ENCODE measurements at regions not wholly inside any gene's neighbourhood (a gene's known extent, or its start where the extent isn't known, plus 50 kb on each side); places are given as distances from the start of the nearest gene placed in this dataset.

DNA sequence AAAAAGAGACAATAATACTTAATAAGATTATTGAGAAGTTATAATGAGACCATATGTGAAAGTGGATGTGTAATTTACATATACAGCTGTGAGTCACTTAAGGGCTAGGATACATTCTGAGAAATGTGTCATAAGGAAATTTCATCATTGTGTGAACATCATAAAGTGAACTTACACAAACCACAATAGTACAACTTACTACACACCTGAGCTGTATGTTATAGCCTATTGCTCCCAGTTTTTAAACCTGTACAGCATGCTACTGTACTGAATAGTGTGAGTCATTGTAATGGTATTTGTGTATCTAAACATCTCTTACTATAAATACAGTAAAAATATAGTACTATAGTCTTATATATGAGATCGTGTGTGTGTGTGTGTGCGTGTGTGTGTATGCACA is 1420.3 kb upstream of the PIK3C3 start:
- Histone ChIP-seq H3K27ac (no peak overlapping the region), H3K9me3 (no peaks in the 10 kb centered on the region), H3K4me1 (no peaks in the 10 kb centered on the region), H3K4me3 (no peak overlapping the region), H3K36me3 (no peaks in the 10 kb centered on the region), H3K27me3 (no peaks in the 10 kb centered on the region)
- TF ChIP-seq CTCF (IDR thresholded peaks at IDR 0.05) (no peak), EP300 (IDR thresholded peaks at IDR 0.05) (no peak), POLR2AphosphoS5 (IDR thresholded peaks at IDR 0.05) (no peak), POLR2A (IDR thresholded peaks at IDR 0.05) (no peak)
- intact Hi-C loops (cut with DNase I) = no loop called here
- no peak for DNase-seq
- 56 to 86% methylated on average over 2 of the region's 2 CpGs for whole genome bisulfite sequencing, 2 donors

DNA sequence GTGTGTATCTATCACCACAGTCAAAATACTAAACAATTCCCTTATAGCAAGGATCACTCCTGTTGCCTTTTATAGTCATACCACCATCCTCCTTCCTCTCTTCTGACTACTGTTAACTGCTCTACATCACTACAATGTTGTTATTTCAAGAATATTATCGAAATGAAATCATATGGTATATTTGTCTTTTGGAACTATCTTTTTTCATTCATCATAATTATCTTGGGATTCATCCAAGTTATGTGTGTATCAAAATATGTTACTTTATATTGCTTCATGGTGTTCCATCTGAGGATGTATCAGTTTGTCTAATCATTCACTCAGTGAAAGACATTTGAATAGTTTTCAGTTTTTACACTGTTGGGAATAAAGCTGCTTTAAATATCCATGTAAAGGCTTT is 1423.0 kb upstream of the PIK3C3 start:
- no peaks in the 10 kb centered on the region for H3K27me3 ChIP-seq
- 62 to 77% methylated on average over 1 of the region's 1 CpG for WGBS, 2 donors
- intact Hi-C loops (cut with DNase I) = no loop called here
- no peaks in the 10 kb centered on the region for H3K36me3 ChIP-seq
- H3K4me3 ChIP-seq = no peak overlapping the region
- H3K4me1 ChIP-seq = no peaks in the 10 kb centered on the region
- H3K27ac ChIP-seq = no peak overlapping the region
- no peak for TF ChIP-seq POLR2AphosphoS5 (IDR thresholded peaks at IDR 0.05)
- TF ChIP-seq EP300 (IDR thresholded peaks at IDR 0.05) = no peak
- TF ChIP-seq CTCF (IDR thresholded peaks at IDR 0.05) = no peak
- no peak for TF ChIP-seq POLR2A (IDR thresholded peaks at IDR 0.05)
- DNase-seq = no peak
- no peaks in the 10 kb centered on the region for H3K9me3 ChIP-seq

DNA sequence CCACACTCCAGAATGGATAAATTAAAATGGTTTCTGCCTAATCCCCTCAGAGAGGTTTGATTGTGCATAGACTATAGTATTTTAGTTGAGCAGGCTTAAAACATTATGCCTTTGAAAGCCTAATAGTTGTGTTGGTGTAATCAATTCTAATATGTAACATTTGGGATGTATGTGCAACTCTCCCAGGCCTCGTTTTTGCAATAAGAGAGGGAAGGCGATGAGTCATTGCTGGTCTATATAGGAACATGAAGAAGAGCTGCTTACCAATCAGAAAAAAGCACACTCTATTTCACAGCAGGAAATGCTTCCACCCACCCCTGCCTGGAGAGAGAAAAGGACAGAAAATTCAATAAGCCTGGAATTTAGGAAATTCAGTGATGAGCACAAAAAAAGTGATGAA is 1424.0 kb upstream of the PIK3C3 start:
- TF ChIP-seq POLR2A (IDR thresholded peaks at IDR 0.05) (no peak), EP300 (IDR thresholded peaks at IDR 0.05) (no peak), POLR2AphosphoS5 (IDR thresholded peaks at IDR 0.05) (no peak), CTCF (IDR thresholded peaks at IDR 0.05) (no peak)
- Histone ChIP-seq H3K27me3 (no peaks in the 10 kb centered on the region), H3K9me3 (no peaks in the 10 kb centered on the region), H3K36me3 (no peaks in the 10 kb centered on the region), H3K4me3 (no peak overlapping the region), H3K27ac (no peak overlapping the region), H3K4me1 (no peaks in the 10 kb centered on the region)
- intact Hi-C loops (cut with DNase I) = no loop called here
- DNase-seq = no peak
- whole genome bisulfite sequencing, 2 donors = 67 to 72% methylated on average over 2 of the region's 2 CpGs

DNA sequence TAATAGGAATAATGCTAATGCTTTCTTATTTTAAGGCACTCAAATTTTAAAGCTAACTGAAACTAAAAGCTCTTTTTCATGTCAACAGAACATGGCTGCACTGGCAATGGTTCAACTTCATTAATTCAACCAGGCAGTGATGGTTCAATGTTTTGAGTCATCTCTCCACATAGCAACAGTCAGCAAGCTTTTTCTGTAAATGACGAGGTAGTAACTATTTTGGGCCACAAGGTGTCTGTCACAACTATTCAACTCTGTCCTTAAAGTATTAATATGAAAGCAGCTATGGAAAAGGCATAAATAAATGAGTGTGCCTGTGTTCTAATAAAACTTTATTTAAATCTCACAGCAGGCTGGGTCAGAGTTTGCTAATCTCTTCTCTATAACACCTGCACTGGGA is 1425.6 kb upstream of the PIK3C3 start:
- TF ChIP-seq POLR2AphosphoS5 (IDR thresholded peaks at IDR 0.05) (no peak), CTCF (IDR thresholded peaks at IDR 0.05) (no peak), EP300 (IDR thresholded peaks at IDR 0.05) (no peak), POLR2A (IDR thresholded peaks at IDR 0.05) (no peak)
- no peaks in the 10 kb centered on the region for H3K36me3 ChIP-seq
- no peaks in the 10 kb centered on the region for H3K4me1 ChIP-seq
- no peak for DNase-seq
- intact Hi-C loops (cut with DNase I) = no loop called here
- H3K4me3 ChIP-seq = no peak overlapping the region
- no peaks in the 10 kb centered on the region for H3K9me3 ChIP-seq
- WGBS, 2 donors = 26 to 53% methylated on average over 1 of the region's 1 CpG
- no peak overlapping the region for H3K27ac ChIP-seq
- H3K27me3 ChIP-seq = no peaks in the 10 kb centered on the region

DNA sequence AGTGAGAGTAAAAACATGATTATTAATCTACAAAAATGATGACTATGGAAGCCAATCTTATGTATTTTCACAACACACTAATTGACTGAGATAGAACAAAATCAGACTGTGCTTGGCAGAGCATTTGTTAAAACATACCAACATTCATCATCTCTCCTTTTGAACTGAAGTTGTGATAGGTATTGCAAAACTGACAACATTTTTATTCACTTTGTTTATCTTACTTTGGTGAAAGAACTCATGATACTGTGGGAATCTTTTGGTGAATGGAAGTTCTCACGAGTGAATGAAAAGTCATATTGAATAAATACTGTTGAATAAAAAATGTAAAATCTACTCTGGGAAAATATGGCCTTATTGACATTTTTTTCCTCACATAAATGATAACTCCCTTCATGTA is 1430.2 kb upstream of the PIK3C3 start:
- H3K9me3 ChIP-seq = no peaks in the 10 kb centered on the region
- H3K27ac ChIP-seq = no peak overlapping the region
- H3K4me3 ChIP-seq = no peak overlapping the region
- DNase-seq = no peak
- H3K27me3 ChIP-seq = no peaks in the 10 kb centered on the region
- no peaks in the 10 kb centered on the region for H3K36me3 ChIP-seq
- TF ChIP-seq POLR2A (IDR thresholded peaks at IDR 0.05) (no peak), EP300 (IDR thresholded peaks at IDR 0.05) (no peak), POLR2AphosphoS5 (IDR thresholded peaks at IDR 0.05) (no peak), CTCF (IDR thresholded peaks at IDR 0.05) (no peak)
- intact Hi-C loops (cut with DNase I) = no loop called here
- no peaks in the 10 kb centered on the region for H3K4me1 ChIP-seq
- WGBS, 2 donors = 75 to 84% methylated on average over 1 of the region's 1 CpG

All from sigmoid colon (tissue), 6 donors.